Transverse colon (tissue), 4 donors: ENCODE measurements at regions not wholly inside any gene's neighbourhood (a gene's known extent, or its start where the extent isn't known, plus 50 kb on each side); places are given as distances from the start of the nearest gene placed in this dataset.

Source experiments
- DNase-seq: peaks from one replicate; pipeline ENCODE4 v3.0.0-alpha.2; 2019
- H3K27ac ChIP-seq, 4 donors: fragments of 200-600 bp; sonication (generic); 2 replicates each; pipeline ENCODE4 v1.5.1; 2016 to 2018; ENCODE audit warnings: inconsistent platforms in 4 of 4
- H3K27me3 ChIP-seq: fragments of 200-600 bp; sonication (generic); 2 replicates; pipeline ENCODE4 v1.5.1; 2017; ENCODE audit warnings: inconsistent platforms
- H3K36me3 ChIP-seq, 4 donors: fragments of 200-600 bp; sonication (generic); 2 replicates each; pipeline ENCODE4 v1.5.1; 2017 to 2019; ENCODE audit warnings: inconsistent platforms in 4 of 4
- H3K4me1 ChIP-seq, 4 donors: fragments of 200-600 bp; sonication (generic); 2 replicates each; pipeline ENCODE4 v1.5.1; 2017 to 2020; ENCODE audit warnings: inconsistent platforms in 4 of 4
- H3K4me3 ChIP-seq, 4 donors: fragments of 200-600 bp; sonication (generic); 1 replicate in 1 of 4; 2 replicates in 3 of 4; pipeline versions ENCODE4 v1.5.1 to v1.6.1; 2017 to 2019; ENCODE audit warnings: inconsistent platforms in 4 of 4
- H3K9me3 ChIP-seq, 2 donors: fragments of 200-600 bp; sonication (generic); 2 replicates each; pipeline ENCODE4 v1.5.1; 2017 to 2019; ENCODE audit warnings: inconsistent platforms in 2 of 2
- CTCF ChIP-seq, 5 experiments: fragments of 200-600 bp in 3 of 5; fragments of 450-650 bp in 2 of 5; sonication (generic) in 3 of 5; IDR thresholded peaks; 1 replicate in 2 of 5; 2 replicates in 3 of 5; pipeline ENCODE4 v1.5.1; 2016 to 2017; ENCODE audit warnings: antibody characterized with exemption in 5 of 5, inconsistent platforms in 3 of 5, mild to moderate bottlenecking in 2 of 5, moderate library complexity in 1 of 5
- EP300 ChIP-seq: sonication (generic); formaldehyde crosslinking; IDR thresholded peaks from one replicate; pipeline ENCODE4 v1.6.1; 2017; ENCODE audit warnings: antibody characterized with exemption, low read depth
- POLR2A ChIP-seq: fragments of 450-650 bp; IDR thresholded peaks from one replicate; pipeline ENCODE4 v1.6.1; 2016; ENCODE audit warnings: antibody characterized with exemption, mild to moderate bottlenecking, moderate library complexity
- POLR2AphosphoS5 ChIP-seq, 3 donors: sonication (generic); formaldehyde crosslinking; IDR thresholded peaks; one replicate each; pipeline ENCODE4 v1.6.1; 2016; ENCODE audit warnings: antibody characterized with exemption in 3 of 3
- WGBS, 2 donors: methylation state at CpG; one replicate each; pipeline ENCODE4 v1.1.5; 2018; ENCODE audit warnings: low coverage in 1 of 2; 5-methylcytosine and 5-hydroxymethylcytosine counted together
- in situ Hi-C, 4 donors: fragments of 200-750 bp; cut with MboI; loops; one replicate each; pipeline versions ENCODE4 v1.15.0 to v1.15.1; 2017; ENCODE audit warnings: low sequenced_read_pairs in 3 of 4, low pct_ligation_motif_present in 1 of 4, low pct_unique_long_range_greater_than_20kb in 1 of 4
- intact Hi-C: fragments of 100-400 bp; cut with DNase I; formaldehyde crosslinking; loops from one replicate; pipeline ENCODE4 v1.15.1; 2023; ENCODE audit warnings: low total_unique reads

DNA sequence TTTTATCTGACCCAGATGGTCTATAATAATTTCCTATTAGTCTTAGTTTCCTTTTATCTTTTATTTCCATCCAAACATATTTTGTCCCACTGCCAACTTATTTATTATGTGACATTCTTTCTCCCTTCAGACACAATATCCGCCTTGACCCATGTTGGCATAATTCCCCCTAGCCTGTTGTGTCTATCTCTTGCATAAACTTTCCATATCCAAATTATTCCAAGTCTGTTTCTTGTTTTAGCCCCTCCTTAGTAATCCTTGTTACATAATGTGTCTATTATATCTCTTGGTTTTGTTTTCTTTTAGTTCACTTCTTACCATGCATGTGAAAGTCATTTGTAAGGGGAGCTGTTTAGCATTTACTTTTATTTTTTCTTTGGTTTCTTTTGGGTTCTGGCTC lies 81.6 kb upstream of the CACHD1 start:
- 65 to 84% methylated on average over 1 of the region's 1 CpG for WGBS, 2 donors
- DNase-seq, result no peak
- Histone ChIP-seq H3K4me1 (no peaks in the 10 kb centered on the region), H3K27me3 (no peaks in the 10 kb centered on the region), H3K27ac (no peak overlapping the region), H3K9me3 (no peaks in the 10 kb centered on the region), H3K36me3 (no peaks in the 10 kb centered on the region), H3K4me3 (no peak overlapping the region)
- in situ Hi-C loops (no loop called here), intact Hi-C loops (no loop called here)
- TF ChIP-seq POLR2AphosphoS5 (IDR thresholded peaks at IDR 0.05) (no peak), CTCF (IDR thresholded peaks at IDR 0.05) (no peak), POLR2A (no peak), EP300 (no peak)

DNA sequence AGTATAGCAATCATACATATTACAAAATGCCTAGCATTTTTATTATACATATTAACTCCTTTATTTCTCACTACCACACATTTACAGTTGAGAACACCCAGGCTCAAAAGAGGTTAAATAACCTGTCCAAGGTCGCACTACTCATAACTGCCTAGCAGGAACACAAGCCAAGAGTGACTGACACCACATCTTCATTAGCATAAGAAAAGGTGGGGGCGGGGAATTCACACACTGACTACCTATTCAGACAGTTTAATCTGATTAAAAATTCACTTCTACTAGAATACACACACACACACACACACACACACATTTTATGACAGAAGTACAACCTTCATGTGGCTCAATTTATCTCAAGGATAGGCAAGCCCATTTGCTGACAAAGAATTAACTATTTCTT lies 77.8 kb upstream of the CACHD1 start:
- Histone ChIP-seq H3K27ac (no peak overlapping the region), H3K27me3 (no peaks in the 10 kb centered on the region), H3K9me3 (no peaks in the 10 kb centered on the region), H3K4me3 (no peak overlapping the region), H3K36me3 (no peaks in the 10 kb centered on the region), H3K4me1 (no peaks in the 10 kb centered on the region)
- DNase-seq, result no peak
- intact Hi-C loops (no loop called here), in situ Hi-C loops (no loop called here)
- TF ChIP-seq EP300, result no peak
- TF ChIP-seq POLR2A, result no peak
- TF ChIP-seq CTCF (IDR thresholded peaks at IDR 0.05), result no peak
- TF ChIP-seq POLR2AphosphoS5 (IDR thresholded peaks at IDR 0.05), result no peak
- 40 to 43% methylated on average over 2 of the region's 2 CpGs for WGBS, 2 donors

GRCh38 chr1:64393790-64394189 lies 76.1 kb upstream of the CACHD1 start:
- Histone ChIP-seq H3K4me1 (no peaks in the 10 kb centered on the region), H3K4me3 (no peak overlapping the region), H3K36me3 (no peaks in the 10 kb centered on the region), H3K27me3 (no peaks in the 10 kb centered on the region), H3K27ac (no peak overlapping the region), H3K9me3 (no peaks in the 10 kb centered on the region)
- TF ChIP-seq CTCF (IDR thresholded peaks at IDR 0.05) (no peak), POLR2A (no peak), POLR2AphosphoS5 (IDR thresholded peaks at IDR 0.05) (no peak), EP300 (no peak)
- 70 to 87% methylated on average over 2 of the region's 2 CpGs for WGBS, 2 donors
- in situ Hi-C loops, result no loop called here
- intact Hi-C loops, result no loop called here
- DNase-seq, result no peak

DNA sequence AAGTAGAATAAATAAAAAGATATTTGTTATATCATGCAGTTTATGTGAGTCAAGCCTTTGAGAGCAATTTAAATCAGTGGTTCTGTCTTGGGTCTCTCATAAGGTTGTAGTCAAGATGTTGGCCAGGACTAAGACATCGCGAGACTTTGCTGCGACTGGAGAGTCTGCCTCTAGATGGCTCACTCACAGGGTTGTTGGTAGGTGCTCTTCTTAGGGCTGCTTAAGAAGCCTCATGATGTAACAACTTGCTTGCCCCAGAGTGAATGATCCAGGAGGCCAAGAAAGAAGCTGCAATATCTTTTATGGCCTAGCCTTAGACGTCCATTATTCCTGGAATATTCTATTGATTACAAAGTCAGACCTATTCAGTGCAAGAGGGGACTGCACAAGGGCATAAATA lies 73.1 kb upstream of the CACHD1 start:
- Histone ChIP-seq H3K27ac (no peak overlapping the region), H3K4me1 (no peaks in the 10 kb centered on the region), H3K27me3 (no peaks in the 10 kb centered on the region), H3K36me3 (no peaks in the 10 kb centered on the region), H3K9me3 (no peaks in the 10 kb centered on the region), H3K4me3 (no peak overlapping the region)
- TF ChIP-seq POLR2A, result no peak
- TF ChIP-seq POLR2AphosphoS5 (IDR thresholded peaks at IDR 0.05), result no peak
- no peak for TF ChIP-seq CTCF (IDR thresholded peaks at IDR 0.05)
- no peak for TF ChIP-seq EP300
- intact Hi-C loops (loop anchor here (5.0 kb wide), 1 partner anchor 185 kb away; no protein-coding TSS in a partner anchor), in situ Hi-C loops (no loop called here)
- WGBS, 2 donors, result 40 to 79% methylated on average over 1 to 4 of the region's 4 CpGs
- no peak for DNase-seq
